ENCODE measurements at regions not wholly inside any gene's neighbourhood (a gene's known extent, or its start where the extent isn't known, plus 50 kb on each side); places are given as distances from the start of the nearest gene placed in this dataset.

GRCh38 chr6:11413728-11414127, 123.8 kb upstream of the TMEM170B start:
- no peak for TF ChIP-seq CTCF (IDR thresholded peaks at IDR 0.05; ENCODE audit: low read depth, low read length, missing control alignments)
- no peak overlapping the region for H3K4me3 ChIP-seq (ENCODE audit: low read depth, low read length)
- no peaks in the 10 kb centered on the region for H3K27me3 ChIP-seq (replicated peaks)
- no peak overlapping the region for H3K27ac ChIP-seq
- H3K36me3 ChIP-seq (replicated peaks) = no peaks in the 10 kb centered on the region
- no peak for DNase-seq
- in situ Hi-C loops (cut with HindIII; ENCODE audit: low pct_ligation_motif_present, low sequenced_read_pairs) = no loop called here

GRCh38 chr6:11413117-11413687, 124.3 kb upstream of the TMEM170B start:
- Histone ChIP-seq H3K27me3 (replicated peaks) (no peaks in the 10 kb centered on the region), H3K36me3 (replicated peaks) (no peaks in the 10 kb centered on the region), H3K27ac (no peak overlapping the region), H3K4me3 (ENCODE audit: low read depth, low read length) (no peak overlapping the region)
- in situ Hi-C loops (cut with HindIII; ENCODE audit: low pct_ligation_motif_present, low sequenced_read_pairs) = no loop called here
- no peak for DNase-seq
- peak; percentile 27 for TF ChIP-seq CTCF (IDR thresholded peaks at IDR 0.05; ENCODE audit: low read depth, low read length, missing control alignments)

GRCh38 chr6:11412616-11413015, 124.9 kb upstream of the TMEM170B start:
- no peak for DNase-seq
- H3K27me3 ChIP-seq (replicated peaks) = no peaks in the 10 kb centered on the region
- H3K4me3 ChIP-seq (ENCODE audit: low read depth, low read length) = no peak overlapping the region
- no peak for TF ChIP-seq CTCF (IDR thresholded peaks at IDR 0.05; ENCODE audit: low read depth, low read length, missing control alignments)
- in situ Hi-C loops (cut with HindIII; ENCODE audit: low pct_ligation_motif_present, low sequenced_read_pairs) = no loop called here
- no peak overlapping the region for H3K27ac ChIP-seq
- H3K36me3 ChIP-seq (replicated peaks) = no peaks in the 10 kb centered on the region

GRCh38 chr6:11412011-11412424, 125.5 kb upstream of the TMEM170B start:
- no peak for TF ChIP-seq CTCF (IDR thresholded peaks at IDR 0.05; ENCODE audit: low read depth, low read length, missing control alignments)
- H3K27ac ChIP-seq = no peak overlapping the region
- no peak overlapping the region for H3K4me3 ChIP-seq (ENCODE audit: low read depth, low read length)
- no peaks in the 10 kb centered on the region for H3K27me3 ChIP-seq (replicated peaks)
- DNase-seq = no peak
- in situ Hi-C loops (cut with HindIII; ENCODE audit: low pct_ligation_motif_present, low sequenced_read_pairs) = no loop called here
- no peaks in the 10 kb centered on the region for H3K36me3 ChIP-seq (replicated peaks)

GRCh38 chr6:11411593-11411992, 126.0 kb upstream of the TMEM170B start:
- no peaks in the 10 kb centered on the region for H3K36me3 ChIP-seq (replicated peaks)
- in situ Hi-C loops (cut with HindIII; ENCODE audit: low pct_ligation_motif_present, low sequenced_read_pairs) = no loop called here
- no peaks in the 10 kb centered on the region for H3K27me3 ChIP-seq (replicated peaks)
- H3K4me3 ChIP-seq (ENCODE audit: low read depth, low read length) = no peak overlapping the region
- no peak for TF ChIP-seq CTCF (IDR thresholded peaks at IDR 0.05; ENCODE audit: low read depth, low read length, missing control alignments)
- DNase-seq = no peak
- no peak overlapping the region for H3K27ac ChIP-seq

Measured in brain microvascular endothelial cell (primary cell).